ENCODE measurements at regions not wholly inside any gene's neighbourhood (a gene's known extent, or its start where the extent isn't known, plus 50 kb on each side); places are given as distances from the start of the nearest gene placed in this dataset.

- CTCF ChIA-PET, result interaction anchor here (0.9 kb wide), 1 partner anchor 17 kb away, joined by 4 read pairs; no protein-coding TSS in a partner anchor
- H3K9me2 ChIP-seq, result no peaks in the 10 kb centered on the region
- no peaks in the 10 kb centered on the region for H3K9me3 ChIP-seq
- H3K4me1 ChIP-seq (ENCODE audit: control insufficient read depth in 1 of 2, insufficient read depth in 2 of 2, low read depth in 1 of 2, low read length in 1 of 2), result peaks cover 0 to 7% of the 10 kb centered on the region in 2 experiments; a peak in 2 of 4 replicates
- H4K20me1 ChIP-seq (ENCODE audit: insufficient read depth), result no peaks in the 10 kb centered on the region
- 69% methylated on average over 4 of the region's 4 CpGs for WGBS (ENCODE audit: low lambda C conversion rate)
- H3K4me3 ChIP-seq (ENCODE audit: low read depth in 2 of 2, low read length in 1 of 2), result no peak overlapping the region
- no peaks in the 10 kb centered on the region for H3F3A ChIP-seq (replicated peaks; ENCODE audit: insufficient read depth)
- no peak overlapping the region for H2AFZ ChIP-seq (ENCODE audit: low read depth)
- H3K27me3 ChIP-seq (ENCODE audit: insufficient read depth), result no peaks in the 10 kb centered on the region
- TF ChIP-seq, protein P1, sequence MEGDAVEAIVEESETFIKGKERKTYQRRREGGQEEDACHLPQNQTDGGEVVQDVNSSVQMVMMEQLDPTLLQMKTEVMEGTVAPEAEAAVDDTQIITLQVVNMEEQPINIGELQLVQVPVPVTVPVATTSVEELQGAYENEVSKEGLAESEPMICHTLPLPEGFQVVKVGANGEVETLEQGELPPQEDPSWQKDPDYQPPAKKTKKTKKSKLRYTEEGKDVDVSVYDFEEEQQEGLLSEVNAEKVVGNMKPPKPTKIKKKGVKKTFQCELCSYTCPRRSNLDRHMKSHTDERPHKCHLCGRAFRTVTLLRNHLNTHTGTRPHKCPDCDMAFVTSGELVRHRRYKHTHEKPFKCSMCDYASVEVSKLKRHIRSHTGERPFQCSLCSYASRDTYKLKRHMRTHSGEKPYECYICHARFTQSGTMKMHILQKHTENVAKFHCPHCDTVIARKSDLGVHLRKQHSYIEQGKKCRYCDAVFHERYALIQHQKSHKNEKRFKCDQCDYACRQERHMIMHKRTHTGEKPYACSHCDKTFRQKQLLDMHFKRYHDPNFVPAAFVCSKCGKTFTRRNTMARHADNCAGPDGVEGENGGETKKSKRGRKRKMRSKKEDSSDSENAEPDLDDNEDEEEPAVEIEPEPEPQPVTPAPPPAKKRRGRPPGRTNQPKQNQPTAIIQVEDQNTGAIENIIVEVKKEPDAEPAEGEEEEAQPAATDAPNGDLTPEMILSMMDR (IDR thresholded peaks at IDR 0.05), result no peak
- no peak for TF ChIP-seq FOXJ3 (CRISPR knock-in tag; IDR thresholded peaks at IDR 0.05)
- no peak for TF ChIP-seq RXRA (IDR thresholded peaks at IDR 0.05; ENCODE audit: borderline replicate concordance, low read depth)
- TF ChIP-seq TCF12 (IDR thresholded peaks at IDR 0.05), result no peak
- TF ChIP-seq, protein P2, sequence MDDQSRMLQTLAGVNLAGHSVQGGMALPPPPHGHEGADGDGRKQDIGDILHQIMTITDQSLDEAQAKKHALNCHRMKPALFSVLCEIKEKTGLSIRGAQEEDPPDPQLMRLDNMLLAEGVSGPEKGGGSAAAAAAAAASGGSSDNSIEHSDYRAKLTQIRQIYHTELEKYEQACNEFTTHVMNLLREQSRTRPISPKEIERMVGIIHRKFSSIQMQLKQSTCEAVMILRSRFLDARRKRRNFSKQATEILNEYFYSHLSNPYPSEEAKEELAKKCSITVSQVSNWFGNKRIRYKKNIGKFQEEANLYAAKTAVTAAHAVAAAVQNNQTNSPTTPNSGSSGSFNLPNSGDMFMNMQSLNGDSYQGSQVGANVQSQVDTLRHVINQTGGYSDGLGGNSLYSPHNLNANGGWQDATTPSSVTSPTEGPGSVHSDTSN (IDR thresholded peaks at IDR 0.05), result no peak
- TF ChIP-seq, protein P3, sequence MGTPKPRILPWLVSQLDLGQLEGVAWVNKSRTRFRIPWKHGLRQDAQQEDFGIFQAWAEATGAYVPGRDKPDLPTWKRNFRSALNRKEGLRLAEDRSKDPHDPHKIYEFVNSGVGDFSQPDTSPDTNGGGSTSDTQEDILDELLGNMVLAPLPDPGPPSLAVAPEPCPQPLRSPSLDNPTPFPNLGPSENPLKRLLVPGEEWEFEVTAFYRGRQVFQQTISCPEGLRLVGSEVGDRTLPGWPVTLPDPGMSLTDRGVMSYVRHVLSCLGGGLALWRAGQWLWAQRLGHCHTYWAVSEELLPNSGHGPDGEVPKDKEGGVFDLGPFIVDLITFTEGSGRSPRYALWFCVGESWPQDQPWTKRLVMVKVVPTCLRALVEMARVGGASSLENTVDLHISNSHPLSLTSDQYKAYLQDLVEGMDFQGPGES (IDR thresholded peaks at IDR 0.05; ENCODE audit: low read depth, low read length), result no peak
- TF ChIP-seq TEAD4 (IDR thresholded peaks at IDR 0.05; ENCODE audit: borderline replicate concordance, insufficient read depth), result no peak
- no peak for TF ChIP-seq SMC3 (IDR thresholded peaks at IDR 0.05; ENCODE audit: low read depth, low read length)
- no peak for TF ChIP-seq RFX5 (IDR thresholded peaks at IDR 0.05; ENCODE audit: low read length)
- no peak for TF ChIP-seq CHD2 (IDR thresholded peaks at IDR 0.05; ENCODE audit: low read length, partially characterized antibody)
- no peak for TF ChIP-seq USF1 (IDR thresholded peaks at IDR 0.05; ENCODE audit: borderline replicate concordance, low read depth)
- no peak for TF ChIP-seq MXI1 (IDR thresholded peaks at IDR 0.05; ENCODE audit: low read depth, low read length)
- no peak for TF ChIP-seq REST (IDR thresholded peaks at IDR 0.05; ENCODE audit: low read depth, low read length)
- TF ChIP-seq, protein P4, sequence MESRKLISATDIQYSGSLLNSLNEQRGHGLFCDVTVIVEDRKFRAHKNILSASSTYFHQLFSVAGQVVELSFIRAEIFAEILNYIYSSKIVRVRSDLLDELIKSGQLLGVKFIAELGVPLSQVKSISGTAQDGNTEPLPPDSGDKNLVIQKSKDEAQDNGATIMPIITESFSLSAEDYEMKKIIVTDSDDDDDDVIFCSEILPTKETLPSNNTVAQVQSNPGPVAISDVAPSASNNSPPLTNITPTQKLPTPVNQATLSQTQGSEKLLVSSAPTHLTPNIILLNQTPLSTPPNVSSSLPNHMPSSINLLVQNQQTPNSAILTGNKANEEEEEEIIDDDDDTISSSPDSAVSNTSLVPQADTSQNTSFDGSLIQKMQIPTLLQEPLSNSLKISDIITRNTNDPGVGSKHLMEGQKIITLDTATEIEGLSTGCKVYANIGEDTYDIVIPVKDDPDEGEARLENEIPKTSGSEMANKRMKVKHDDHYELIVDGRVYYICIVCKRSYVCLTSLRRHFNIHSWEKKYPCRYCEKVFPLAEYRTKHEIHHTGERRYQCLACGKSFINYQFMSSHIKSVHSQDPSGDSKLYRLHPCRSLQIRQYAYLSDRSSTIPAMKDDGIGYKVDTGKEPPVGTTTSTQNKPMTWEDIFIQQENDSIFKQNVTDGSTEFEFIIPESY (IDR thresholded peaks at IDR 0.05; ENCODE audit: borderline replicate concordance, low read depth), result no peak
- TF ChIP-seq GABPA (IDR thresholded peaks at IDR 0.05; ENCODE audit: low read depth), result no peak
- no peak for TF ChIP-seq EP300 (IDR thresholded peaks at IDR 0.05; ENCODE audit: borderline replicate concordance in 1 of 2, low read depth in 1 of 2, low read length in 1 of 2)
- no peak overlapping the region for H3K9ac ChIP-seq
- H3K79me2 ChIP-seq (ENCODE audit: insufficient read depth), result no peaks in the 10 kb centered on the region
- no peak for DNase-seq
- no peaks in the 10 kb centered on the region for H3K36me3 ChIP-seq (replicated peaks in 1 of 2; ENCODE audit: control insufficient read depth in 1 of 2, insufficient read depth in 2 of 2, low read length in 1 of 2)
- POLR2A ChIA-PET, result no interaction called here
- H3K4me2 ChIP-seq, result no peak overlapping the region
- no peak overlapping the region for H3K27ac ChIP-seq (ENCODE audit: low read depth in 2 of 2, low read length in 1 of 2)
Measured at GRCh38 chr5:56447656-56448055, 214.5 kb upstream of the ANKRD55 start.
